K562 (cell line): ENCODE measurements at regions not wholly inside any gene's neighbourhood (a gene's known extent, or its start where the extent isn't known, plus 50 kb on each side); places are given as distances from the start of the nearest gene placed in this dataset.

ENCODE experiments used
- ATAC-seq: fragments of 200-7000 bp; cut with Tn5 transposase; 3 replicates; pipeline ENCODE4 v1.9.1; 2020; ENCODE audit warnings: moderate library complexity
- BruUV-seq: library from RNA; stranded (reverse); fragments of 400-500 nt; replicated peaks from 2 replicates; lab custom pipeline; 2021; lab: Mats Ljungman, UMichigan
- CTCF ChIA-PET: fragments of 300-600 bp; formaldehyde crosslinking; extraction: SDS; loops from one replicate; lab custom pipeline; 2021; ENCODE audit warnings: low intra/inter-chr PET ratio; lab: Yijun Ruan, JAX
- POLR2A ChIA-PET: fragments of 300-600, 350-650 bp; sonication (Branson Sonifier 250); formaldehyde crosslinking; extraction: SDS; loops from one replicate; lab custom pipeline; 2021; ENCODE audit warnings: antibody characterized with exemption, inconsistent platforms; lab: Yijun Ruan, JAX
- DNase-seq, 4 experiments: peaks; one replicate each; pipeline versions ENCODE4 v3.0.0 to v3.0.0-alpha.2; 2011 to 2018; ENCODE audit warnings: low spot score in 3 of 4, mixed read lengths in 3 of 4; ENCODE audit errors: extremely low read depth in 1 of 4
- FAIRE-seq: peaks from 2 replicates; lab custom pipeline; 2011; peaks lifted over from hg19 to GRCh38; lab: Jason Lieb, UNC
- H2AFZ ChIP-seq: 2 replicates; pipeline ENCODE4 v1.6.0; 2011; ENCODE audit warnings: low read depth, low read length, control low read depth, inconsistent platforms
- H3K27ac ChIP-seq: fragments of 200-600 bp; 3 replicates; pipeline ENCODE4 v1.8.0; 2011; ENCODE audit warnings: low read depth, mild to moderate bottlenecking, control low read depth, inconsistent platforms, low read length, moderate library complexity, mixed read lengths; ENCODE audit errors: extremely low read depth
- H3K27me3 ChIP-seq, 2 experiments: fragments of 300-600 bp in 1 of 2; 2 replicates in 1 of 2; 3 replicates in 1 of 2; pipeline versions ENCODE4 v1.6.0 to v1.8.0; 2011; ENCODE audit warnings: inconsistent platforms in 2 of 2, low read length in 2 of 2, mild to moderate bottlenecking in 1 of 2, mixed read lengths in 1 of 2, moderate library complexity in 1 of 2; ENCODE audit not compliant: control insufficient read depth in 2 of 2, insufficient read depth in 2 of 2
- H3K36me3 ChIP-seq: fragments of 300-600 bp; 3 replicates; pipeline ENCODE4 v1.8.0; 2011; ENCODE audit warnings: mild to moderate bottlenecking, low read length, inconsistent platforms; ENCODE audit not compliant: control insufficient read depth, insufficient read depth
- H3K4me1 ChIP-seq, 2 experiments: fragments of 200-600 bp in 1 of 2; replicated peaks in 1 of 2; 2 replicates in 1 of 2; 3 replicates in 1 of 2; pipeline versions ENCODE4 v1.5.1 to v1.8.0; 2011; ENCODE audit warnings: inconsistent platforms in 2 of 2, low read length in 2 of 2, mild to moderate bottlenecking in 1 of 2, mixed read lengths in 1 of 2, moderate library complexity in 1 of 2; ENCODE audit not compliant: control insufficient read depth in 2 of 2, insufficient read depth in 2 of 2
- H3K4me2 ChIP-seq: 2 replicates; pipeline ENCODE4 v1.6.1; 2011; ENCODE audit warnings: low read length, control low read depth, inconsistent platforms, mixed read lengths; ENCODE audit not compliant: insufficient read depth
- H3K4me3 ChIP-seq: fragments of 200-600 bp; sonication (generic), shearing (Covaris generic); 2 replicates; pipeline ENCODE4 v1.5.1; 2016; ENCODE audit warnings: control low read depth, inconsistent platforms
- H3K79me2 ChIP-seq: fragments of 200-600 bp; 3 replicates; pipeline ENCODE4 v1.8.0; 2011; ENCODE audit warnings: low read length, inconsistent platforms; ENCODE audit not compliant: control insufficient read depth, insufficient read depth
- H3K9ac ChIP-seq, 2 experiments: 2 replicates each; pipeline versions ENCODE4 v1.6.0 to v1.6.1; 2011; ENCODE audit warnings: low read depth in 2 of 2, low read length in 2 of 2, control low read depth in 1 of 2, inconsistent platforms in 1 of 2, mild to moderate bottlenecking in 1 of 2, mixed read lengths in 1 of 2; ENCODE audit not compliant: insufficient read depth in 1 of 2
- H3K9me1 ChIP-seq: one replicate; pipeline ENCODE4 v1.6.0; 2011; ENCODE audit warnings: inconsistent platforms, mild to moderate bottlenecking, low read length, moderate library complexity; ENCODE audit not compliant: control insufficient read depth, insufficient read depth
- H3K9me3 ChIP-seq: replicated peaks from 2 replicates; pipeline ENCODE4 v1.5.1; 2011; ENCODE audit warnings: low read depth, low read length, inconsistent platforms; ENCODE audit not compliant: control insufficient read depth, insufficient read depth
- H4K20me1 ChIP-seq: replicated peaks from 2 replicates; pipeline ENCODE4 v1.6.1; 2011; ENCODE audit warnings: low read length, inconsistent platforms, mixed read lengths; ENCODE audit not compliant: control insufficient read depth, insufficient read depth
- C11orf30 ChIP-seq: fragments of 450-650 bp; IDR thresholded peaks from 2 replicates; pipeline ENCODE4 v1.6.1; 2016; ENCODE audit warnings: low read depth, mild to moderate bottlenecking
- EHMT2 ChIP-seq: fragments of 450-650 bp; IDR thresholded peaks from 2 replicates; pipeline ENCODE4 v1.6.1; 2018; ENCODE audit warnings: antibody characterized with exemption
- ELK1 ChIP-seq: sonication (generic); formaldehyde crosslinking; IDR thresholded peaks from 2 replicates; pipeline ENCODE4 v1.8.1; 2022; ENCODE audit warnings: missing genetic modification reagents
- KAT2B ChIP-seq: IDR thresholded peaks from one replicate; pipeline ENCODE4 v1.6.1; 2012; ENCODE audit warnings: low read depth, mild to moderate bottlenecking, control low read depth, inconsistent platforms, low read length, moderate library complexity
- MAFK ChIP-seq: IDR thresholded peaks from 2 replicates; pipeline ENCODE4 v1.6.1; 2011; ENCODE audit warnings: low read length, improper control_type of control experiment
- MCM3 ChIP-seq: fragments of 450-650 bp; IDR thresholded peaks from 2 replicates; pipeline ENCODE4 v1.6.1; 2016
- NFIC ChIP-seq: fragments of 450-650 bp; IDR thresholded peaks from 2 replicates; pipeline ENCODE4 v1.6.1; 2017; ENCODE audit warnings: mild to moderate bottlenecking, inconsistent platforms
- PTBP1 ChIP-seq: fragments of 200-400 bp; formaldehyde crosslinking; IDR thresholded peaks from 2 replicates; pipeline ENCODE4 v1.6.1; 2017; ENCODE audit warnings: low read depth, low read length
- SIX5 ChIP-seq, 2 experiments: IDR thresholded peaks; 2 replicates each; pipeline ENCODE4 v1.6.1; 2011; ENCODE audit warnings: low read length in 2 of 2, borderline replicate concordance in 1 of 2, low read depth in 1 of 2, mild to moderate bottlenecking in 1 of 2, moderate library complexity in 1 of 2; ENCODE audit not compliant: insufficient read depth in 1 of 2
- TBP ChIP-seq: optimal IDR thresholded peaks from 2 replicates; pipeline ENCODE3; 2011; ENCODE audit warnings: low read depth, low read length, improper control_type of control experiment
- ZBTB34 ChIP-seq: fragments of 250-450 bp; sonication (Bioruptor Pico); IDR thresholded peaks from 2 replicates; pipeline ENCODE4 v1.8.0; 2021; ENCODE audit warnings: mild to moderate bottlenecking, moderate library complexity
- ZNF197 ChIP-seq: fragments of 200-800 bp; sonication (Bioruptor generic); IDR thresholded peaks from 2 replicates; pipeline ENCODE4 v1.6.1; 2016; ENCODE audit warnings: low read depth, missing genetic modification characterization, missing compliant biosample characterization
- ZNF740 ChIP-seq, 3 experiments: fragments of 200-800 bp in 1 of 3; sonication (Bioruptor generic) in 1 of 3; sonication (generic) in 1 of 3; formaldehyde crosslinking in 1 of 3; IDR thresholded peaks; 2 replicates each; pipeline versions ENCODE4 v1.6.1 to v1.8.0; 2016 to 2022; ENCODE audit warnings: mild to moderate bottlenecking in 2 of 3, missing compliant biosample characterization in 2 of 3, missing genetic modification characterization in 2 of 3, missing genetic modification reagents in 1 of 3
- WGBS: fragments of 100-300 bp; shearing (Covaris generic); methylation state at CpG from one replicate; pipeline ENCODE4 v1.1.6; 2016; ENCODE audit warnings: low coverage, mixed read lengths; ENCODE audit not compliant: insufficient coverage; ENCODE audit errors: missing lambda C conversion rate; 5-methylcytosine and 5-hydroxymethylcytosine counted together
- in situ Hi-C: fragments of 300-500 bp; cut with MboI; formaldehyde crosslinking; loops from 4 replicates; pipeline ENCODE4 v1.15.0; 2018; ENCODE audit warnings: inconsistent platforms, mixed read lengths
- intact Hi-C: fragments of 100-400 bp; cut with micrococcal nuclease; formaldehyde crosslinking; loops from 2 replicates; pipeline ENCODE4 v1.14.2; 2022
- TF ChIP-seq, protein P1 (sequence below), 2 experiments: IDR thresholded peaks; 2 replicates each; pipeline ENCODE4 v1.6.1; 2011; ENCODE audit warnings: borderline replicate concordance in 1 of 2, control low read depth in 1 of 2, low read depth in 1 of 2, low read length in 1 of 2, mild to moderate bottlenecking in 1 of 2, mixed read lengths in 1 of 2, moderate library complexity in 1 of 2; ENCODE audit not compliant: insufficient read depth in 1 of 2, insufficient read length in 1 of 2, poor library complexity in 1 of 2, severe bottlenecking in 1 of 2; ENCODE audit errors: extremely low read depth in 1 of 2
- TF ChIP-seq, protein P2 (sequence below): sonication (generic); formaldehyde crosslinking; IDR thresholded peaks from 2 replicates; pipeline ENCODE4 v1.8.0; 2022; ENCODE audit warnings: missing genetic modification reagents, mild to moderate bottlenecking, borderline replicate concordance
- TF ChIP-seq, protein P3 (sequence below): fragments of 200-800 bp; sonication (Bioruptor generic); IDR thresholded peaks from 2 replicates; pipeline ENCODE4 v1.6.1; 2017; ENCODE audit warnings: missing genetic modification characterization, missing compliant biosample characterization

DNA sequence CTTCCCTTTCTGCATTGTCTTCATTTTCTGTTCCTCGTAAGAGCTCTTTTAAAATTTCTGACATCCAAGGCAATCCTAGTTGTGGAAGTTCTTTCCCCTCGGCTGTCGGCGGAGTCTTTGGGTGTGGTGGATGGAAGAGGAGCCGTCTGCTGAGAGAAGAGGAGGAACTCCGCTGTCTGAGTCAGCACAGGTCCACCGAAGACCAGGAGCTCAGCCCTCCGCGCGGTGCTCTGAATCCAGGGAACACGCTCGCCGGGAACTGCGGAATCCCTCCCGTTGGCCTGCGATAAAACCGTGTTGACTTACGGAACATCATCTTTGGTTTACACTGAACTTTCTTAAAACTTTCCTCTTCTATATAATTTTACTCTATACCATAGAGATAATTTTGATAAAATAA lies 100.7 kb upstream of the IRX4 start:
- Histone ChIP-seq H3K79me2 (no peaks in the 10 kb centered on the region), H4K20me1 (no peaks in the 10 kb centered on the region), H3K4me1 (no peaks in the 10 kb centered on the region), H3K4me3 (no peak overlapping the region), H3K27ac (no peak overlapping the region), H3K27me3 (peaks cover 5 to 18% of the 10 kb centered on the region in 2 experiments), H3K36me3 (no peaks in the 10 kb centered on the region), H3K9ac (no peak overlapping the region), H3K9me3 (no peaks in the 10 kb centered on the region), H2AFZ (no peak overlapping the region), H3K9me1 (no peaks in the 10 kb centered on the region), H3K4me2 (no peak overlapping the region)
- ChIA-PET POLR2A (no interaction called here), CTCF (no interaction called here)
- TF ChIP-seq ELK1 (CRISPR knock-in tag): no peak
- no peak for TF ChIP-seq NFIC
- no peak for TF ChIP-seq ZNF740 (CRISPR knock-in tag; IDR thresholded peaks at IDR 0.05)
- no peak for TF ChIP-seq ZNF740 (tag; IDR thresholded peaks at IDR 0.05)
- TF ChIP-seq KAT2B: no peak
- TF ChIP-seq MAFK: no peak
- TF ChIP-seq MCM3: no peak
- no peak for TF ChIP-seq TBP
- TF ChIP-seq C11orf30: no peak
- TF ChIP-seq, protein P1, sequence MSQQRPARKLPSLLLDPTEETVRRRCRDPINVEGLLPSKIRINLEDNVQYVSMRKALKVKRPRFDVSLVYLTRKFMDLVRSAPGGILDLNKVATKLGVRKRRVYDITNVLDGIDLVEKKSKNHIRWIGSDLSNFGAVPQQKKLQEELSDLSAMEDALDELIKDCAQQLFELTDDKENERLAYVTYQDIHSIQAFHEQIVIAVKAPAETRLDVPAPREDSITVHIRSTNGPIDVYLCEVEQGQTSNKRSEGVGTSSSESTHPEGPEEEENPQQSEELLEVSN (IDR thresholded peaks at IDR 0.05; ENCODE audit: borderline replicate concordance in 1 of 2, extremely low read depth in 1 of 2, insufficient read depth in 1 of 2, insufficient read length in 1 of 2, low read depth in 1 of 2, low read length in 1 of 2, poor library complexity in 1 of 2, severe bottlenecking in 1 of 2): no peak
- TF ChIP-seq ZBTB34 (CRISPR knock-in tag): no peak
- TF ChIP-seq, protein P2, sequence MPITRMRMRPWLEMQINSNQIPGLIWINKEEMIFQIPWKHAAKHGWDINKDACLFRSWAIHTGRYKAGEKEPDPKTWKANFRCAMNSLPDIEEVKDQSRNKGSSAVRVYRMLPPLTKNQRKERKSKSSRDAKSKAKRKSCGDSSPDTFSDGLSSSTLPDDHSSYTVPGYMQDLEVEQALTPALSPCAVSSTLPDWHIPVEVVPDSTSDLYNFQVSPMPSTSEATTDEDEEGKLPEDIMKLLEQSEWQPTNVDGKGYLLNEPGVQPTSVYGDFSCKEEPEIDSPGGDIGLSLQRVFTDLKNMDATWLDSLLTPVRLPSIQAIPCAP (CRISPR knock-in tag): no peak
- TF ChIP-seq PTBP1: no peak
- TF ChIP-seq, protein P3, sequence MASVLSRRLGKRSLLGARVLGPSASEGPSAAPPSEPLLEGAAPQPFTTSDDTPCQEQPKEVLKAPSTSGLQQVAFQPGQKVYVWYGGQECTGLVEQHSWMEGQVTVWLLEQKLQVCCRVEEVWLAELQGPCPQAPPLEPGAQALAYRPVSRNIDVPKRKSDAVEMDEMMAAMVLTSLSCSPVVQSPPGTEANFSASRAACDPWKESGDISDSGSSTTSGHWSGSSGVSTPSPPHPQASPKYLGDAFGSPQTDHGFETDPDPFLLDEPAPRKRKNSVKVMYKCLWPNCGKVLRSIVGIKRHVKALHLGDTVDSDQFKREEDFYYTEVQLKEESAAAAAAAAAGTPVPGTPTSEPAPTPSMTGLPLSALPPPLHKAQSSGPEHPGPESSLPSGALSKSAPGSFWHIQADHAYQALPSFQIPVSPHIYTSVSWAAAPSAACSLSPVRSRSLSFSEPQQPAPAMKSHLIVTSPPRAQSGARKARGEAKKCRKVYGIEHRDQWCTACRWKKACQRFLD (CRISPR knock-in tag): no peak
- TF ChIP-seq EHMT2: no peak
- no peak for TF ChIP-seq ZNF197
- no peak for TF ChIP-seq SIX5 (IDR thresholded peaks at IDR 0.05; ENCODE audit: borderline replicate concordance in 1 of 2, insufficient read depth in 1 of 2, low read depth in 1 of 2, low read length in 2 of 2)
- intact Hi-C loops: no loop called here
- in situ Hi-C loops: no loop called here
- ATAC-seq: no peak
- BruUV-seq: no TSS peak
- FAIRE-seq: no peak
- DNase-seq: peak in 1 of 4 experiments; percentile 1
- WGBS: 7% methylated on average over 18 of the region's 18 CpGs
